GM19452 (cell line): ENCODE measurements at regions not wholly inside any gene's neighbourhood (a gene's known extent, or its start where the extent isn't known, plus 50 kb on each side); places are given as distances from the start of the nearest gene placed in this dataset.

Experiments
- ATAC-seq: cut with Tn5 transposase; IDR thresholded peaks from one replicate; pipeline ENCODE4 v1.9.1; 2021; ENCODE audit not compliant: unreplicated experiment

GRCh38 chr3:14335774-14336748 is 66.3 kb upstream of the SLC6A6 start:
- ATAC-seq, result no peak

- no peak for ATAC-seq
These were observed 65.4 kb upstream of the SLC6A6 start for GRCh38 chr3:14336749-14337598.

- no peak for ATAC-seq
These were observed 64.6 kb upstream of the SLC6A6 start for GRCh38 chr3:14337828-14338227.

GRCh38 chr3:14338242-14338641 is 64.2 kb upstream of the SLC6A6 start:
- no peak for ATAC-seq

GRCh38 chr3:14338898-14339458 is 63.4 kb upstream of the SLC6A6 start:
- ATAC-seq, result no peak

- no peak for ATAC-seq
These were observed 61.3 kb upstream of the SLC6A6 start for GRCh38 chr3:14340960-14341708.

GRCh38 chr3:14343338-14344112 is 58.9 kb upstream of the SLC6A6 start:
- no peak for ATAC-seq

- no peak for ATAC-seq
These were observed 58.1 kb upstream of the SLC6A6 start for GRCh38 chr3:14344351-14344750.

GRCh38 chr3:14345496-14346150 is 56.8 kb upstream of the SLC6A6 start:
- no peak for ATAC-seq

GRCh38 chr3:14346191-14346590 is 56.2 kb upstream of the SLC6A6 start:
- no peak for ATAC-seq

- ATAC-seq, result no peak
These were observed 55.8 kb upstream of the SLC6A6 start for GRCh38 chr3:14346642-14347041.

- no peak for ATAC-seq
These were observed 55.3 kb upstream of the SLC6A6 start for GRCh38 chr3:14347110-14347509.

- no peak for ATAC-seq
These were observed 50.8 kb upstream of the SLC6A6 start for GRCh38 chr3:14351617-14352001.

- no peak for ATAC-seq
These were observed 50.3 kb upstream of the SLC6A6 start for GRCh38 chr3:14352002-14352627.
